HG03066 (cell line): ENCODE measurements at regions not wholly inside any gene's neighbourhood (a gene's known extent, or its start where the extent isn't known, plus 50 kb on each side); places are given as distances from the start of the nearest gene placed in this dataset.
"Not testable (repeated sequence)": the region's sequence is repeated elsewhere in the genome, so short reads cannot be mapped to it uniquely, and the experiment has no call there.

Experiments used
- ATAC-seq: cut with Tn5 transposase; IDR thresholded peaks from one replicate; pipeline ENCODE4 v1.9.1; 2021; ENCODE audit warnings: low read depth; ENCODE audit not compliant: unreplicated experiment

- ATAC-seq, result no peak
Measured at GRCh38 chr4:4670869-4671268, 129.0 kb upstream of the STX18 start.

GRCh38 chr4:4668355-4669210 is 126.7 kb upstream of the STX18 start:
- ATAC-seq, result no peak

- no peak for ATAC-seq
Measured at GRCh38 chr4:4667622-4668081, 125.8 kb upstream of the STX18 start.

- ATAC-seq, result no peak
Measured at GRCh38 chr4:4666693-4667621, 125.1 kb upstream of the STX18 start.

- ATAC-seq, result no peak
Measured at GRCh38 chr4:4666187-4666586, 124.3 kb upstream of the STX18 start.

- ATAC-seq, result no peak
Measured at GRCh38 chr4:4664234-4664633, 122.4 kb upstream of the STX18 start.

GRCh38 chr4:4663028-4663427 is 121.2 kb upstream of the STX18 start:
- ATAC-seq, result no peak

- no peak for ATAC-seq
Measured at GRCh38 chr4:4662230-4662629, 120.4 kb upstream of the STX18 start.

- ATAC-seq, result no peak
Measured at GRCh38 chr4:4659871-4660651, 118.2 kb upstream of the STX18 start.

- no peak for ATAC-seq
Measured at GRCh38 chr4:4658052-4658451, 116.2 kb upstream of the STX18 start.

- no peak for ATAC-seq
Measured at GRCh38 chr4:4656977-4657376, 115.1 kb upstream of the STX18 start.

GRCh38 chr4:4655901-4656300 is 114.1 kb upstream of the STX18 start:
- ATAC-seq, result no peak

- ATAC-seq, result no peak
Measured at GRCh38 chr4:4655011-4655410, 113.2 kb upstream of the STX18 start.

- ATAC-seq, result no peak
Measured at GRCh38 chr4:4651811-4652755, 110.2 kb upstream of the STX18 start.

- no peak for ATAC-seq
Measured at GRCh38 chr4:4647041-4647440, 105.2 kb upstream of the STX18 start.

- no peak for ATAC-seq
Measured at GRCh38 chr4:4645743-4646142, 103.9 kb upstream of the STX18 start.

- ATAC-seq, result not testable (repeated sequence)
Measured at GRCh38 chr4:4644277-4644676, 102.4 kb upstream of the STX18 start.

- not testable (repeated sequence) for ATAC-seq
Measured at GRCh38 chr4:4643743-4644142, 101.9 kb upstream of the STX18 start.

- no peak for ATAC-seq
Measured at GRCh38 chr4:4643306-4643705, 101.5 kb upstream of the STX18 start.
